Activated naive CD4-positive, alpha-beta T cell treated with anti-CD3 and anti-CD28 coated beads, Interleukin-2, amount 10 ng/mL, durations not matched to agents 7 days and 5 days (primary cell): ENCODE measurements at regions not wholly inside any gene's neighbourhood (a gene's known extent, or its start where the extent isn't known, plus 50 kb on each side); places are given as distances from the start of the nearest gene placed in this dataset.

ENCODE experiments used
- CTCF ChIA-PET: fragments of 350-600 bp; sonication (Branson Sonifier 250); formaldehyde crosslinking; loops from one replicate; lab custom pipeline; 2021; ENCODE audit warnings: antibody characterized with exemption; lab: Charles Lee
- DNase-seq: peaks from one replicate; pipeline ENCODE4 v3.0.0-alpha.2; 2020
- H3K27ac Mint-ChIP-seq: one replicate; pipeline ENCODE4 v1.8.0; 2021; ENCODE audit warnings: mild to moderate bottlenecking, moderate library complexity, mixed read lengths
- H3K27me3 Mint-ChIP-seq: one replicate; pipeline ENCODE4 v1.8.0; 2021; ENCODE audit warnings: mild to moderate bottlenecking, mixed read lengths
- H3K36me3 Mint-ChIP-seq: one replicate; pipeline ENCODE4 v1.8.0; 2021; ENCODE audit warnings: mixed read lengths
- H3K4me1 Mint-ChIP-seq: one replicate; pipeline ENCODE4 v1.8.0; 2021; ENCODE audit warnings: mixed read lengths
- H3K4me3 Mint-ChIP-seq: one replicate; pipeline ENCODE4 v1.8.0; 2021; ENCODE audit warnings: mild to moderate bottlenecking, moderate library complexity, mixed read lengths
- H3K9me3 Mint-ChIP-seq: one replicate; pipeline ENCODE4 v1.8.0; 2021; ENCODE audit warnings: mixed read lengths

GRCh38 chr13:68490594-68490993 lies 1260.5 kb upstream of the PCDH9 start:
- Mint-ChIP-seq H3K27ac (no peak overlapping the region), H3K4me1 (no peaks in the 10 kb centered on the region), H3K9me3 (peaks cover 4% of the 10 kb centered on the region), H3K4me3 (no peak overlapping the region), H3K36me3 (no peaks in the 10 kb centered on the region), H3K27me3 (no peaks in the 10 kb centered on the region)
- CTCF ChIA-PET = no interaction called here
- no peak for DNase-seq

GRCh38 chr13:68481130-68481529 lies 1251.0 kb upstream of the PCDH9 start:
- Mint-ChIP-seq H3K27me3 (no peaks in the 10 kb centered on the region), H3K9me3 (peaks cover 2% of the 10 kb centered on the region), H3K36me3 (no peaks in the 10 kb centered on the region), H3K4me1 (no peaks in the 10 kb centered on the region), H3K27ac (no peak overlapping the region), H3K4me3 (no peak overlapping the region)
- CTCF ChIA-PET = no interaction called here
- no peak for DNase-seq

- Mint-ChIP-seq H3K4me1 (no peaks in the 10 kb centered on the region), H3K27me3 (no peaks in the 10 kb centered on the region), H3K27ac (no peak overlapping the region), H3K4me3 (no peak overlapping the region), H3K36me3 (no peaks in the 10 kb centered on the region), H3K9me3 (peaks cover 4% of the 10 kb centered on the region)
- no peak for DNase-seq
- CTCF ChIA-PET = no interaction called here
Measured at GRCh38 chr13:68473834-68474326, 1243.7 kb upstream of the PCDH9 start.

- no peak for DNase-seq
- peaks cover 8% of the 10 kb centered on the region for H3K9me3 Mint-ChIP-seq
- CTCF ChIA-PET = no interaction called here
- H3K27me3 Mint-ChIP-seq = no peaks in the 10 kb centered on the region
- no peak overlapping the region for H3K4me3 Mint-ChIP-seq
- no peaks in the 10 kb centered on the region for H3K4me1 Mint-ChIP-seq
- H3K27ac Mint-ChIP-seq = no peak overlapping the region
- H3K36me3 Mint-ChIP-seq = no peaks in the 10 kb centered on the region
Measured at GRCh38 chr13:68467160-68467559, 1237.0 kb upstream of the PCDH9 start.

GRCh38 chr13:68440874-68441273 lies 1210.7 kb upstream of the PCDH9 start:
- H3K27ac Mint-ChIP-seq = no peak overlapping the region
- no peaks in the 10 kb centered on the region for H3K36me3 Mint-ChIP-seq
- H3K9me3 Mint-ChIP-seq = no peaks in the 10 kb centered on the region
- no peaks in the 10 kb centered on the region for H3K4me1 Mint-ChIP-seq
- no peaks in the 10 kb centered on the region for H3K27me3 Mint-ChIP-seq
- DNase-seq = no peak
- no peak overlapping the region for H3K4me3 Mint-ChIP-seq
- CTCF ChIA-PET = no interaction called here

GRCh38 chr13:68439817-68440216 lies 1209.7 kb upstream of the PCDH9 start:
- no peaks in the 10 kb centered on the region for H3K27me3 Mint-ChIP-seq
- no peaks in the 10 kb centered on the region for H3K9me3 Mint-ChIP-seq
- H3K4me3 Mint-ChIP-seq = no peak overlapping the region
- CTCF ChIA-PET = no interaction called here
- no peak overlapping the region for H3K27ac Mint-ChIP-seq
- H3K36me3 Mint-ChIP-seq = no peaks in the 10 kb centered on the region
- no peaks in the 10 kb centered on the region for H3K4me1 Mint-ChIP-seq
- no peak for DNase-seq

GRCh38 chr13:68428292-68428691 lies 1198.2 kb upstream of the PCDH9 start:
- Mint-ChIP-seq H3K36me3 (no peaks in the 10 kb centered on the region), H3K9me3 (peaks cover 14% of the 10 kb centered on the region), H3K4me3 (no peak overlapping the region)

GRCh38 chr13:68417801-68418200 lies 1187.7 kb upstream of the PCDH9 start:
- Mint-ChIP-seq H3K9me3 (peaks cover 17% of the 10 kb centered on the region), H3K27me3 (no peaks in the 10 kb centered on the region), H3K27ac (no peak overlapping the region), H3K4me1 (no peaks in the 10 kb centered on the region), H3K36me3 (no peaks in the 10 kb centered on the region), H3K4me3 (no peak overlapping the region)
- CTCF ChIA-PET = no interaction called here
- no peak for DNase-seq

More at GRCh38 chr13:68428292-68428691, 1198.2 kb upstream of the PCDH9 start:
- no peak for DNase-seq
- Mint-ChIP-seq H3K27me3 (no peaks in the 10 kb centered on the region), H3K27ac (no peak overlapping the region), H3K4me1 (no peaks in the 10 kb centered on the region)
- CTCF ChIA-PET = no interaction called here

GRCh38 chr13:68410007-68410406 lies 1179.9 kb upstream of the PCDH9 start:
- DNase-seq = no peak
- H3K4me3 Mint-ChIP-seq = no peak overlapping the region
- H3K36me3 Mint-ChIP-seq = no peaks in the 10 kb centered on the region
- H3K4me1 Mint-ChIP-seq = no peaks in the 10 kb centered on the region
- no peaks in the 10 kb centered on the region for H3K27me3 Mint-ChIP-seq
- no peak overlapping the region for H3K27ac Mint-ChIP-seq
- peaks cover 12% of the 10 kb centered on the region for H3K9me3 Mint-ChIP-seq
- CTCF ChIA-PET = interaction anchor here (1.0 kb wide), 1 partner anchor 48 kb away, joined by 3 read pairs; no protein-coding TSS in a partner anchor

- H3K27me3 Mint-ChIP-seq = no peaks in the 10 kb centered on the region
- CTCF ChIA-PET = no interaction called here
- no peak for DNase-seq
- H3K4me3 Mint-ChIP-seq = no peak overlapping the region
- H3K27ac Mint-ChIP-seq = no peak overlapping the region
- peaks cover 9% of the 10 kb centered on the region for H3K9me3 Mint-ChIP-seq
- H3K36me3 Mint-ChIP-seq = no peaks in the 10 kb centered on the region
- H3K4me1 Mint-ChIP-seq = no peaks in the 10 kb centered on the region
Measured at GRCh38 chr13:68390987-68391386, 1160.9 kb upstream of the PCDH9 start.

GRCh38 chr13:68386808-68387207 lies 1156.7 kb upstream of the PCDH9 start:
- Mint-ChIP-seq H3K27me3 (no peaks in the 10 kb centered on the region), H3K27ac (no peak overlapping the region), H3K9me3 (peaks cover 7% of the 10 kb centered on the region), H3K4me1 (no peaks in the 10 kb centered on the region), H3K36me3 (no peaks in the 10 kb centered on the region), H3K4me3 (no peak overlapping the region)
- DNase-seq = no peak
- CTCF ChIA-PET = no interaction called here

GRCh38 chr13:68380041-68380973 lies 1150.2 kb upstream of the PCDH9 start:
- peaks cover 2% of the 10 kb centered on the region for H3K9me3 Mint-ChIP-seq
- H3K4me3 Mint-ChIP-seq = no peak overlapping the region
- CTCF ChIA-PET = no interaction called here
- H3K4me1 Mint-ChIP-seq = no peaks in the 10 kb centered on the region
- DNase-seq = no peak
- H3K27ac Mint-ChIP-seq = no peak overlapping the region
- H3K27me3 Mint-ChIP-seq = no peaks in the 10 kb centered on the region
- no peaks in the 10 kb centered on the region for H3K36me3 Mint-ChIP-seq

GRCh38 chr13:68378294-68378693 lies 1148.2 kb upstream of the PCDH9 start:
- Mint-ChIP-seq H3K27me3 (no peaks in the 10 kb centered on the region), H3K36me3 (no peaks in the 10 kb centered on the region), H3K4me3 (no peak overlapping the region), H3K27ac (no peak overlapping the region), H3K4me1 (no peaks in the 10 kb centered on the region), H3K9me3 (peaks cover 2% of the 10 kb centered on the region)
- DNase-seq = no peak
- CTCF ChIA-PET = no interaction called here

GRCh38 chr13:68375004-68375403 lies 1144.9 kb upstream of the PCDH9 start:
- no peak for DNase-seq
- CTCF ChIA-PET = no interaction called here
- Mint-ChIP-seq H3K27ac (no peak overlapping the region), H3K4me3 (no peak overlapping the region), H3K27me3 (no peaks in the 10 kb centered on the region), H3K36me3 (no peaks in the 10 kb centered on the region), H3K4me1 (no peaks in the 10 kb centered on the region), H3K9me3 (peaks cover 4% of the 10 kb centered on the region)

- no peaks in the 10 kb centered on the region for H3K4me1 Mint-ChIP-seq
- no peak for DNase-seq
- H3K27ac Mint-ChIP-seq = no peak overlapping the region
- no peaks in the 10 kb centered on the region for H3K27me3 Mint-ChIP-seq
- H3K9me3 Mint-ChIP-seq = peaks cover 13% of the 10 kb centered on the region
- no peak overlapping the region for H3K4me3 Mint-ChIP-seq
- CTCF ChIA-PET = no interaction called here
- no peaks in the 10 kb centered on the region for H3K36me3 Mint-ChIP-seq
Measured at GRCh38 chr13:68369739-68370138, 1139.6 kb upstream of the PCDH9 start.
